T-helper 2 cell treated with Interferon-gamma antibody and Interleukin-4, amounts not matched to agents 5 μg/mL and 100 μg/mL, for 36 hours (primary cell): ENCODE measurements at regions not wholly inside any gene's neighbourhood (a gene's known extent, or its start where the extent isn't known, plus 50 kb on each side); places are given as distances from the start of the nearest gene placed in this dataset.
"Not testable (repeated sequence)": the region's sequence is repeated elsewhere in the genome, so short reads cannot be mapped to it uniquely, and the experiment has no call there.

ENCODE experiments used
- DNase-seq: peaks from one replicate; pipeline ENCODE4 v3.0.0; 2021; ENCODE audit warnings: low spot score
- H3K27ac Mint-ChIP-seq: one replicate; pipeline ENCODE4 v1.8.0; 2021; ENCODE audit warnings: mild to moderate bottlenecking, mixed read lengths
- H3K27me3 Mint-ChIP-seq: one replicate; pipeline ENCODE4 v1.8.0; 2021; ENCODE audit warnings: low read depth, mixed read lengths
- H3K36me3 Mint-ChIP-seq: one replicate; pipeline ENCODE4 v1.8.0; 2021; ENCODE audit warnings: low read depth, mixed read lengths
- H3K4me1 Mint-ChIP-seq: one replicate; pipeline ENCODE4 v1.8.0; 2021; ENCODE audit warnings: low read depth, mixed read lengths
- H3K4me3 Mint-ChIP-seq: one replicate; pipeline ENCODE4 v1.8.0; 2022; ENCODE audit warnings: mild to moderate bottlenecking, moderate library complexity, mixed read lengths
- H3K9me3 Mint-ChIP-seq: one replicate; pipeline ENCODE4 v1.8.0; 2021; ENCODE audit warnings: mixed read lengths

GRCh38 chr4:33482773-33483172 lies 2761.5 kb downstream of the ARAP2 start:
- no peak overlapping the region for H3K27ac Mint-ChIP-seq
- DNase-seq, result no peak
- H3K4me3 Mint-ChIP-seq, result no peak overlapping the region
- H3K4me1 Mint-ChIP-seq, result no peaks in the 10 kb centered on the region
- no peaks in the 10 kb centered on the region for H3K36me3 Mint-ChIP-seq
- H3K27me3 Mint-ChIP-seq, result no peaks in the 10 kb centered on the region
- H3K9me3 Mint-ChIP-seq, result peaks cover 24% of the 10 kb centered on the region

DNA sequence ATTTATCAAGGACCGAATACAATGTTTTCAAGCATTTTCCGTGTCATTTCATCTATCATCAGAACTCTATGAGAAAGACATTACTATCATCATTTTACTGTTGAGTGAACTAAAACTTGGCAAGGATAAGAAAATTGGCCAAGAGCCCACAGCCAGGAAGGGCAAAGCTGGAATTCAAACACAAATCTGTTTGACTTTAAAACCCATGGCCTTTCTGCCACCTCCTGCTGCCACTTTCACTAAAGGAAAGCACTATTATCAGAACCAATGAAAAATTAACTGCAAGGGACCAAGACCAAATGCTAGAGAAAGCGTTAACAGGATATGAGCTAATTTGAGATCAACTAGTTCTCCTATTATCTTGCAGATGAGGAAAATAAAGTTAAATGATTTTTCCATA lies 2759.2 kb downstream of the ARAP2 start:
- no peaks in the 10 kb centered on the region for H3K4me1 Mint-ChIP-seq
- peaks cover 25% of the 10 kb centered on the region for H3K9me3 Mint-ChIP-seq
- no peak overlapping the region for H3K4me3 Mint-ChIP-seq
- DNase-seq, result no peak
- H3K36me3 Mint-ChIP-seq, result no peaks in the 10 kb centered on the region
- no peak overlapping the region for H3K27ac Mint-ChIP-seq
- H3K27me3 Mint-ChIP-seq, result no peaks in the 10 kb centered on the region

DNA sequence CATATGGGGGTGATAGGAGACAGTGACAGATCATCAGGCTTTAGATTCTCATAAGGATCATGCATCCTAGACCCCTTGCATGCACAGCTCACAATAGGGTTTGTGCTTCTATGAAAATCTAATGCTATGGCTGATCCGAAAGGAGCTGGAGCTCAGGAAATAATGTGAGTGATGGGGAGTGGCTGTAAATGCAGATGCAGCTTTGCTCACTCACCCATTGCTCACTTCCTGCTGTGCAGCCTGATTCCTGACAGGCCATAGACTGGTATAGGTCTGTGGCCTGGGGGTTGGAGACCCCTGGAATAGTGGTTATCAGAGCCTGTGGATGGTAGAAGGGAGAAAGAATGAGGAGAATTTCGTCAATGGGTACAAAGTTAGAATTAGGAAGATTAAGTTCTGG lies 2751.1 kb downstream of the ARAP2 start:
- no peaks in the 10 kb centered on the region for H3K27me3 Mint-ChIP-seq
- DNase-seq, result no peak
- H3K9me3 Mint-ChIP-seq, result peaks cover 17% of the 10 kb centered on the region
- no peaks in the 10 kb centered on the region for H3K36me3 Mint-ChIP-seq
- no peaks in the 10 kb centered on the region for H3K4me1 Mint-ChIP-seq
- no peak overlapping the region for H3K4me3 Mint-ChIP-seq
- no peak overlapping the region for H3K27ac Mint-ChIP-seq

- Mint-ChIP-seq H3K36me3 (no peaks in the 10 kb centered on the region), H3K4me3 (no peak overlapping the region), H3K9me3 (peaks cover 21% of the 10 kb centered on the region), H3K27me3 (no peaks in the 10 kb centered on the region), H3K4me1 (no peaks in the 10 kb centered on the region), H3K27ac (no peak overlapping the region)
- no peak for DNase-seq
Observed at GRCh38 chr4:33494150-33494549, 2750.2 kb downstream of the ARAP2 start.

- not testable (repeated sequence) for H3K27me3 Mint-ChIP-seq, H3K4me3 Mint-ChIP-seq, H3K36me3 Mint-ChIP-seq, H3K27ac Mint-ChIP-seq, H3K4me1 Mint-ChIP-seq, DNase-seq
- H3K9me3 Mint-ChIP-seq, result peaks cover 43% of the 10 kb centered on the region
Observed at GRCh38 chr4:33501587-33501986, 2742.7 kb downstream of the ARAP2 start.

- Mint-ChIP-seq H3K9me3 (peaks cover 25% of the 10 kb centered on the region), H3K27ac (no peak overlapping the region), H3K4me3 (no peak overlapping the region), H3K27me3 (no peaks in the 10 kb centered on the region), H3K36me3 (no peaks in the 10 kb centered on the region), H3K4me1 (no peaks in the 10 kb centered on the region)
- no peak for DNase-seq
Observed at GRCh38 chr4:33512397-33512796, 2731.9 kb downstream of the ARAP2 start.

DNA sequence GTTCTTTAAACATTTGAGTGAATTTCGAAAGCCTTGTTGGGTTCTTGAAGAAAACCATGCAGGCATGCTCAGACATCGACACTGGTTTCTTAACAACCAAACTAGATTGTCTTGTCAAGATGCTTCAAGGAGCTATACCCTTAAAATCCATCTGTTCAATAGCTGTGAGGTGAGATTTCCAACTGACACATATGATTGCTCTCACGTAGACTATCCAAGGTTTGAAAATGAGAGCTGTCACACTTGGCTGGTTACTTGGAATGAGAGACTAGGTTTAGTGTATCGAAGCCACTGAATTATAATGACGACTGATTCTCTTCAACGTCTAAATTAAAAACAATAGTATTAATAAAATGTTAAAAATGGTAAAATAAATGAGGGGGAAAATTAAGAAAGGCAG lies 2725.5 kb downstream of the ARAP2 start:
- Mint-ChIP-seq H3K4me1 (no peaks in the 10 kb centered on the region), H3K27me3 (no peaks in the 10 kb centered on the region), H3K9me3 (peaks cover 29% of the 10 kb centered on the region), H3K4me3 (no peak overlapping the region), H3K27ac (no peak overlapping the region), H3K36me3 (no peaks in the 10 kb centered on the region)
- no peak for DNase-seq

DNA sequence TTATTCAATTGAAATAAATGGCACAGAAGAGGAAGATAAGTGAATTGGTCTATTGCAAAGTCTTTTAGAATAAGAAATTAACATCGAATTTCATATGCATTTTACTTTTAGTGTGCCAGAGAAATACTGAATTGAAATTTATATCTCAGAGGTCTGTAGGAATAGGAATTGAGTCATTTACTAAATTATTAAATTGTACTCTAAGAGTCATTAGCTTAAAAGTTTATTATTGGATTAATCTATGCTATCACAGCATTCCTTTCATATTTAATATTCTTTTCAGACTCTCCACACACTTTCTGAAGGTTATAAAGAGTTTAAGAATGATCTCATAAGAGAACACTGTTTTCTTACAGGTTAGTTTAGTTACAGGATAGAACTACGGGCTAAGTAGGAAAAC lies 2711.5 kb downstream of the ARAP2 start:
- Mint-ChIP-seq H3K27ac (no peak overlapping the region), H3K36me3 (no peaks in the 10 kb centered on the region), H3K9me3 (peaks cover 36% of the 10 kb centered on the region), H3K27me3 (no peaks in the 10 kb centered on the region), H3K4me1 (no peaks in the 10 kb centered on the region), H3K4me3 (no peak overlapping the region)
- no peak for DNase-seq

- Mint-ChIP-seq H3K4me3 (no peak overlapping the region), H3K9me3 (peaks cover 37% of the 10 kb centered on the region), H3K27me3 (no peaks in the 10 kb centered on the region), H3K27ac (no peak overlapping the region), H3K4me1 (no peaks in the 10 kb centered on the region), H3K36me3 (no peaks in the 10 kb centered on the region)
- DNase-seq, result no peak
Observed at GRCh38 chr4:33536898-33537297, 2707.4 kb downstream of the ARAP2 start.

GRCh38 chr4:33537527-33537926 lies 2706.8 kb downstream of the ARAP2 start:
- no peak overlapping the region for H3K27ac Mint-ChIP-seq
- H3K4me1 Mint-ChIP-seq, result no peaks in the 10 kb centered on the region
- no peaks in the 10 kb centered on the region for H3K27me3 Mint-ChIP-seq
- H3K4me3 Mint-ChIP-seq, result no peak overlapping the region
- no peaks in the 10 kb centered on the region for H3K36me3 Mint-ChIP-seq
- no peak for DNase-seq
- peaks cover 39% of the 10 kb centered on the region for H3K9me3 Mint-ChIP-seq

- H3K27me3 Mint-ChIP-seq, result no peaks in the 10 kb centered on the region
- no peak for DNase-seq
- H3K4me1 Mint-ChIP-seq, result no peaks in the 10 kb centered on the region
- no peak overlapping the region for H3K4me3 Mint-ChIP-seq
- peaks cover 30% of the 10 kb centered on the region for H3K9me3 Mint-ChIP-seq
- no peak overlapping the region for H3K27ac Mint-ChIP-seq
- H3K36me3 Mint-ChIP-seq, result no peaks in the 10 kb centered on the region
Observed at GRCh38 chr4:33543941-33544450, 2700.3 kb downstream of the ARAP2 start.

GRCh38 chr4:33551244-33551643 lies 2693.1 kb downstream of the ARAP2 start:
- Mint-ChIP-seq H3K4me1 (no peaks in the 10 kb centered on the region), H3K36me3 (no peaks in the 10 kb centered on the region)

DNA sequence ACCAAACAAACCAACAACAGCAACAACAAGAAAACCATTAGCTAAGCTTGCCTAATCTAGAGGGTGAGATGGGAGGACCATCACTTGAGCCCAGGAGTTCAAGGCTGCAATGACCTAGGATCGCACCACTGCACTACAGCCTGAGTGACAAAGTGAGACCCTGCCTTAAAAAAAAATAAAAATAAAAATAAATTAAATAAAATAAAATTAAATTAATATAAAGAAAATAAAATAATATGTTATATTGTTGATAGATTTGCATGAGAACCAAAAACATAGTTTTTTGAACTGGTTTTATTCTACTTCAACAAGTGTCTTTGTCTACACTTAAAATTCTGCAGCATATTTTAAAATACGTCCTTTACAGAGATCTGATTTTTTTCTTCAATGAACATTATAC lies 2683.1 kb downstream of the ARAP2 start:
- Mint-ChIP-seq H3K9me3 (peaks cover 16% of the 10 kb centered on the region), H3K36me3 (no peaks in the 10 kb centered on the region), H3K4me1 (no peaks in the 10 kb centered on the region), H3K27me3 (no peaks in the 10 kb centered on the region), H3K4me3 (no peak overlapping the region), H3K27ac (no peak overlapping the region)
- no peak for DNase-seq

More at GRCh38 chr4:33551244-33551643, 2693.1 kb downstream of the ARAP2 start:
- H3K9me3 Mint-ChIP-seq, result peaks cover 51% of the 10 kb centered on the region
- no peak overlapping the region for H3K27ac Mint-ChIP-seq
- H3K27me3 Mint-ChIP-seq, result no peaks in the 10 kb centered on the region
- no peak for DNase-seq
- no peak overlapping the region for H3K4me3 Mint-ChIP-seq

DNA sequence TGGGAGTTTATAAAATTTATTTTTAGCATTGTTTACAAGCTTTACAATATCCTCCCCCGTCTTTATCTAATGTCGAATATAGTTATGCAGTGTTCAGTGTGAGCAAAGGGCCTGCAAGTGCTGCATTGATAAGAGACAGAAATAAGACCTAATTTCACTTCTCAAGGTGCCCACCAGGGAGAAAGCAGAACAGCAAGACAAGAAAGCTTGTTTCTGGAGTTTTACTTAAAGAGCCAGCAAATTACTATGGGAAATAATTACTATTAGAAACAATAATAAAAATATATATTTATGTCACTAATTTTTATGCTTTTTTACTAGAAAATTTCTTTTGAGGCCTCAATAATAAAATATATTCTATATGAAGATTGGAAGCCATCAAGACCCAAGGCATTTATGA lies 2677.7 kb downstream of the ARAP2 start:
- peaks cover 9% of the 10 kb centered on the region for H3K9me3 Mint-ChIP-seq
- DNase-seq, result no peak
- no peak overlapping the region for H3K4me3 Mint-ChIP-seq
- H3K27me3 Mint-ChIP-seq, result no peaks in the 10 kb centered on the region
- H3K36me3 Mint-ChIP-seq, result no peaks in the 10 kb centered on the region
- no peak overlapping the region for H3K27ac Mint-ChIP-seq
- no peaks in the 10 kb centered on the region for H3K4me1 Mint-ChIP-seq

DNA sequence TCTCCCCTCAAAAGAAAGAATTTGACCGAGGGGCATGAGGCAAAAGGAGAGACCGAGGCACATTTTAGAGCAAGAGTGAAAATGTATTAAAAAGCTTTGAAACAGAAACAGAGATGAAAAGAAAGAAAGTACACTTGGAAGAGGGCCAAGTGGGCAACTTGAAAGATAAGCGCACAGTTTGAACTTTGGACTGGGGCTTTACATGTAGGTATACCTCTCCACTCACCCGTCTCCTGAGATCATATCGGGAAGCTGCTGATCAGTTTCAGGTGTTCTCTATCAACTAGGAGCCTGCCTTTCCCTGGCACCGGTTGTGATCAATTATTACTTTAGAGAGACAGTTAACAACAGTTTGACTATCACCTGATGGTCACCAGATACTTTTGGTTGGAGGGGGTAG lies 2666.5 kb downstream of the ARAP2 start:
- H3K4me3 Mint-ChIP-seq, result no peak overlapping the region
- no peaks in the 10 kb centered on the region for H3K36me3 Mint-ChIP-seq
- no peaks in the 10 kb centered on the region for H3K27me3 Mint-ChIP-seq
- H3K9me3 Mint-ChIP-seq, result peaks cover 52% of the 10 kb centered on the region
- H3K4me1 Mint-ChIP-seq, result no peaks in the 10 kb centered on the region
- H3K27ac Mint-ChIP-seq, result no peak overlapping the region
- no peak for DNase-seq
